MCF 10A (cell line): ENCODE measurements at regions not wholly inside any gene's neighbourhood (a gene's known extent, or its start where the extent isn't known, plus 50 kb on each side); places are given as distances from the start of the nearest gene placed in this dataset.

Source experiments
- BruUV-seq: library from RNA; stranded (reverse); fragments of 400-500 nt; replicated peaks from 2 replicates; lab custom pipeline; 2021; lab: Mats Ljungman, UMichigan
- CTCF ChIA-PET: fragments of 300-600 bp; sonication (Branson Sonifier 250); formaldehyde crosslinking; extraction: SDS; loops from one replicate; lab custom pipeline; 2021; ENCODE audit warnings: antibody characterized with exemption, inconsistent platforms; lab: Yijun Ruan, JAX
- POLR2A ChIA-PET: fragments of 300-600, 350-650 bp; sonication (Branson Sonifier 250); formaldehyde crosslinking; extraction: SDS; loops from one replicate; lab custom pipeline; 2020; ENCODE audit warnings: antibody characterized with exemption, inconsistent platforms; lab: Yijun Ruan, JAX
- DNase-seq: peaks from one replicate; pipeline ENCODE4 v3.0.0-alpha.2; 2018; ENCODE audit not compliant: unreplicated experiment
- H3K27ac Mint-ChIP-seq: one replicate; pipeline ENCODE4 v1.8.0; 2022; ENCODE audit warnings: mild to moderate bottlenecking, low read depth, mixed read lengths; ENCODE audit not compliant: unreplicated experiment
- H3K27me3 Mint-ChIP-seq: one replicate; pipeline ENCODE4 v1.8.0; 2022; ENCODE audit warnings: mixed read lengths; ENCODE audit not compliant: insufficient read depth, unreplicated experiment
- H3K36me3 Mint-ChIP-seq: one replicate; pipeline ENCODE4 v1.8.0; 2022; ENCODE audit warnings: mild to moderate bottlenecking, moderate library complexity, mixed read lengths; ENCODE audit not compliant: insufficient read depth, unreplicated experiment
- H3K4me1 Mint-ChIP-seq: one replicate; pipeline ENCODE4 v1.8.0; 2022; ENCODE audit warnings: mixed read lengths; ENCODE audit not compliant: insufficient read depth, unreplicated experiment
- H3K4me3 Mint-ChIP-seq: one replicate; pipeline ENCODE4 v1.8.0; 2022; ENCODE audit warnings: mild to moderate bottlenecking, moderate library complexity, mixed read lengths; ENCODE audit not compliant: unreplicated experiment
- H3K9me3 Mint-ChIP-seq: one replicate; pipeline ENCODE4 v1.8.0; 2022; ENCODE audit warnings: mixed read lengths; ENCODE audit not compliant: unreplicated experiment
- CTCF ChIP-seq: fragments of 200-600 bp; IDR thresholded peaks from one replicate; pipeline ENCODE4 v1.8.0; 2022; ENCODE audit warnings: antibody characterized with exemption, mild to moderate bottlenecking; ENCODE audit not compliant: unreplicated experiment
- intact Hi-C: fragments of 100-400 bp; cut with micrococcal nuclease; formaldehyde crosslinking; loops from 2 replicates; pipeline ENCODE4 v1.14.1; 2022

- ChIA-PET POLR2A (no interaction called here), CTCF (interaction anchor here (0.6 to 12.0 kb wide), 33 partner anchors 10 to 779 kb away, joined by 3 to 341 read pairs (median 4); partner anchors contain the start of genes ALAD and WDR31)
- H3K27ac Mint-ChIP-seq: no peak overlapping the region
- H3K4me3 Mint-ChIP-seq: no peak overlapping the region
- H3K9me3 Mint-ChIP-seq: no peaks in the 10 kb centered on the region
- H3K27me3 Mint-ChIP-seq: peaks cover 2% of the 10 kb centered on the region
- no peak for DNase-seq
- H3K4me1 Mint-ChIP-seq: no peaks in the 10 kb centered on the region
- H3K36me3 Mint-ChIP-seq: no peaks in the 10 kb centered on the region
- no peak for TF ChIP-seq CTCF
- intact Hi-C loops: loop anchor here (2.0 kb wide), 1 partner anchor 207 kb away; no protein-coding TSS in a partner anchor
- no TSS peak for BruUV-seq
Observed at GRCh38 chr9:113653746-113654604, 190.4 kb downstream of the RGS3 start.

GRCh38 chr9:113654605-113655428 lies 191.3 kb downstream of the RGS3 start:
- TF ChIP-seq CTCF: no peak
- ChIA-PET CTCF (interaction anchor here (0.6 to 12.0 kb wide), 59 partner anchors 8 to 780 kb away, joined by 3 to 341 read pairs (median 4); partner anchors contain the start of genes ALAD and WDR31), POLR2A (interaction anchor here (0.7 to 2.9 kb wide), 5 partner anchors 62 to 254 kb away, joined by 4 to 15 read pairs (median 4); partner anchors contain the start of gene ALAD)
- no peak overlapping the region for H3K27ac Mint-ChIP-seq
- no peak overlapping the region for H3K4me3 Mint-ChIP-seq
- no peaks in the 10 kb centered on the region for H3K9me3 Mint-ChIP-seq
- no peak for DNase-seq
- intact Hi-C loops: loop anchor here (1.0 to 5.0 kb wide), 3 partner anchors 64 to 543 kb away; no protein-coding TSS in a partner anchor
- no TSS peak for BruUV-seq
- no peaks in the 10 kb centered on the region for H3K36me3 Mint-ChIP-seq
- no peaks in the 10 kb centered on the region for H3K4me1 Mint-ChIP-seq
- peaks cover 11% of the 10 kb centered on the region for H3K27me3 Mint-ChIP-seq

- no TSS peak for BruUV-seq
- ChIA-PET POLR2A (interaction anchor here (1.1 to 2.9 kb wide), 4 partner anchors 65 to 382 kb away, joined by 3 to 15 read pairs (median 6); partner anchors contain the start of genes ALAD, CDC26 and PRPF4), CTCF (interaction anchor here (0.6 to 12.0 kb wide), 42 partner anchors 9 to 937 kb away, joined by 3 to 341 read pairs (median 5); partner anchors contain the start of genes ALAD, BSPRY, C9orf43 and CDC26)
- Mint-ChIP-seq H3K27ac (no peak overlapping the region), H3K27me3 (peaks cover 26% of the 10 kb centered on the region), H3K36me3 (no peaks in the 10 kb centered on the region), H3K9me3 (no peaks in the 10 kb centered on the region), H3K4me3 (no peak overlapping the region), H3K4me1 (no peaks in the 10 kb centered on the region)
- DNase-seq: no peak
- intact Hi-C loops: loop anchor here (5.0 kb wide), 1 partner anchor 545 kb away; no protein-coding TSS in a partner anchor
- no peak for TF ChIP-seq CTCF
Observed at GRCh38 chr9:113656771-113657670, 193.5 kb downstream of the RGS3 start.
